GM12892 (cell line): ENCODE measurements at regions not wholly inside any gene's neighbourhood (a gene's known extent, or its start where the extent isn't known, plus 50 kb on each side); places are given as distances from the start of the nearest gene placed in this dataset.

Source experiments
- POLR2A ChIP-seq: IDR thresholded peaks from 2 replicates; pipeline ENCODE4 v1.6.1; 2011; ENCODE audit warnings: low read depth, low read length, control low read depth
- POLR2AphosphoS5 ChIP-seq: IDR thresholded peaks from 2 replicates; pipeline ENCODE4 v1.6.1; 2011; ENCODE audit warnings: low read depth, low read length, control low read depth

DNA sequence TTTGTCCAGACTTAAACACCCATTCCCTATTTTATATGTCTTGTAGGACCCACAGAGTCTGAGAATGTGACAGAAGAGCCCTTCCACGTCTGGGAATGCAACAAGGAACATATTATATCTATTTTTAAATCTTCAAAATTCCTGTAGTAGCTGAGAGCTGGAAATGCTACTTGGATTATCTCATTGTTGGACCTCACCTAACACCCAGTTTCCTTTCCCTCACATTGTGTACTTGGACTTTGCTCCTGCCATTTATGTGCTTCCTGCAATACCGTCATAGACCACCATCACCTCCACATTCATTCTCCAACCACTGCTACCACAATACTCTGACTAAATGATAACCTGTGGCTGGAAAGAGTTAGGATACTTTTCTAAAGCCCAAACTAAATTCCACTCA, 335.4 kb downstream of the COL12A1 start:
- TF ChIP-seq POLR2A = no peak
- TF ChIP-seq POLR2AphosphoS5 = no peak
